ENCODE measurements at regions not wholly inside any gene's neighbourhood (a gene's known extent, or its start where the extent isn't known, plus 50 kb on each side); places are given as distances from the start of the nearest gene placed in this dataset.
"Not testable (repeated sequence)": the region's sequence is repeated elsewhere in the genome, so short reads cannot be mapped to it uniquely, and the experiment has no call there.

DNA sequence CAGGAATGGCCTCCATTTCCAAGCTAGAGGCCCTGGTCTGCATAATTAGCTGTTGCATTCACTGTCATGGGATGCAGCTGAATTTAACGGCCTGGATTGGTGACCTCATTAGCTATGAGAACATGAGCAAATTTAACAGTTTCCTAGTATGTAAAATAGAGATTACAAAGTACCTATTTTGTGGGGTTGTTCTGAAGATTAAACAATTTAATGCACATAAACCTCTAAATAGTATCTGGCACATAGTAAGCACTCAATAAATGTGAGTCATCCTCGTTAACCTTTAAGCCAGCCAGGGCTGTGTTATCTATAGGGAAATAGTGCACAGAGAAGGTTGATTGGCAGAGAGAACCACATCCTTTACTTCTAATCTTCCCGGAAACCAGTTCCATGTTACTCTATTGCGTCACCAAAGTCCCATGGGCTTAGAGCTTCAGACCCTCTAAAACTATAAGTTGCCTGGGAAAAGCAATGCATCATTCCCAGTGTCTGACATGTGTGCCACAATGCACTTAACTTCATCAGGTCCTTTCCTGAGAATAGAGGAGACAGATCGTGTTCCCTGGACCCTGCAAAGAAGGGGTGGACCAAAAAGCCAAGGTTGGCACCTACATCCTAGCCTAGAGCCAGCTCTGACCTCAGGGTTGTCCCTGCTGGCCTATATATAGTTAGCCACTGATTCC, 196.5 kb downstream of the LNPK start:
- no peak overlapping the region for H2BK120ac ChIP-seq (ENCODE audit: low read depth, low read length)
- H2AFZ ChIP-seq (ENCODE audit: low read length) = no peak overlapping the region
- H3K27me3 ChIP-seq (ENCODE audit: control insufficient read depth in 3 of 3, insufficient read depth in 3 of 3, low read depth in 1 of 3, low read length in 3 of 3) = peaks cover 0 to 2% (median 0%) of the 10 kb centered on the region in 3 experiments
- no peak overlapping the region for H3K27ac ChIP-seq (replicated peaks; ENCODE audit: low read length)
- H2BK15ac ChIP-seq (ENCODE audit: low read length) = no peak overlapping the region
- no peak overlapping the region for H3K4me2 ChIP-seq (ENCODE audit: insufficient read depth, low read length, poor library complexity, severe bottlenecking)
- H4K91ac ChIP-seq (ENCODE audit: low read depth, low read length, poor library complexity) = no peak overlapping the region
- no peak overlapping the region for H3K14ac ChIP-seq (ENCODE audit: low read length)
- peaks cover 0 to 10% of the 10 kb centered on the region in 2 donors for H3K4me1 ChIP-seq (ENCODE audit: control insufficient read depth in 2 of 2, insufficient read depth in 1 of 2, low read depth in 1 of 2, low read length in 2 of 2)
- no peak overlapping the region for H3K4me3 ChIP-seq (ENCODE audit: low read length in 2 of 2)
- DNase-seq (ENCODE audit: low spot score) = no peak
- H3K79me1 ChIP-seq (ENCODE audit: low read depth, low read length) = no peaks in the 10 kb centered on the region
- H2BK12ac ChIP-seq (ENCODE audit: low read length) = no peak overlapping the region
- H4K8ac ChIP-seq (ENCODE audit: low read depth, low read length) = no peak overlapping the region
- no peak overlapping the region for H2AK5ac ChIP-seq (ENCODE audit: low read depth, low read length)
- no peak overlapping the region for H3K4ac ChIP-seq (ENCODE audit: low read length)
- H3K36me3 ChIP-seq (replicated peaks in 1 of 2; ENCODE audit: control insufficient read depth in 2 of 2, insufficient read depth in 2 of 2, low read length in 2 of 2) = no peaks in the 10 kb centered on the region
- no peak overlapping the region for H3K9ac ChIP-seq (ENCODE audit: low read depth, low read length, poor library complexity)
- no peak overlapping the region for H2BK5ac ChIP-seq (ENCODE audit: low read length)
- H3K23ac ChIP-seq (ENCODE audit: low read depth, low read length, poor library complexity) = no peak overlapping the region
- no peaks in the 10 kb centered on the region for H3K9me3 ChIP-seq (replicated peaks in 1 of 2; ENCODE audit: control insufficient read depth in 2 of 2, insufficient read depth in 1 of 2, low read depth in 1 of 2, low read length in 2 of 2)
- H3K18ac ChIP-seq (ENCODE audit: low read length) = no peak overlapping the region
- no CpG with 5 or more reads among the region's 5 CpGs for WGBS, 2 donors (ENCODE audit: extremely low coverage in 2 of 2, insufficient read length in 2 of 2, insufficient replicate concordance in 1 of 2)

DNA sequence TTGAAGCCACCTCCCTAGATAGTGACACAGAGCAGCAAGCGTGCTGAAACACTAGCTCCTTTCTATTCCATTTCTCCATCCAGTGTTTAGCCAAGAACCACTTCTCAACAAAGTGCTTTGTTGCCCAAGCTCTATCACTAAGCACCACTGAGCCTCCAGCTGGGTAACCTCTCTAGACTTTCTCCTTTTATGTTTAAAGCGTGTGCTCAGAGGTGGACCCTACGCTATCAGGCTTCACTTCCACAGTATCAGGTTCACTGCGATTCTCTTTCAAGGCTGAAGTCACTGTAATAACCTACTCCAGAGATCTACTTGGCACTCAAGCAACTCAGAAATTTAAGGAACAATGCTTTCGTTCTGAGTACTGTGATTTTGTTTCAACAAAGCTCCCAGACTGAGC, 197.9 kb downstream of the LNPK start:
- Histone ChIP-seq H3K27ac (replicated peaks; ENCODE audit: low read length) (no peak overlapping the region), H3K9ac (ENCODE audit: low read depth, low read length, poor library complexity) (no peak overlapping the region), H3K27me3 (ENCODE audit: control insufficient read depth in 3 of 3, insufficient read depth in 3 of 3, low read depth in 1 of 3, low read length in 3 of 3) (peaks cover 0 to 2% (median 0%) of the 10 kb centered on the region in 3 experiments), H2BK120ac (ENCODE audit: low read depth, low read length) (no peak overlapping the region), H4K91ac (ENCODE audit: low read depth, low read length, poor library complexity) (no peak overlapping the region), H3K4me1 (ENCODE audit: control insufficient read depth in 2 of 2, insufficient read depth in 1 of 2, low read depth in 1 of 2, low read length in 2 of 2) (peaks cover 0 to 10% of the 10 kb centered on the region in 2 donors), H3K4me3 (ENCODE audit: low read length in 2 of 2) (no peak overlapping the region), H3K4ac (ENCODE audit: low read length) (no peak overlapping the region), H3K14ac (ENCODE audit: low read length) (no peak overlapping the region), H3K4me2 (ENCODE audit: insufficient read depth, low read length, poor library complexity, severe bottlenecking) (no peak overlapping the region), H2AFZ (ENCODE audit: low read length) (no peak overlapping the region), H3K79me1 (ENCODE audit: low read depth, low read length) (no peaks in the 10 kb centered on the region), H3K36me3 (replicated peaks in 1 of 2; ENCODE audit: control insufficient read depth in 2 of 2, insufficient read depth in 2 of 2, low read length in 2 of 2) (no peaks in the 10 kb centered on the region), H2BK12ac (ENCODE audit: low read length) (no peak overlapping the region), H2AK5ac (ENCODE audit: low read depth, low read length) (no peak overlapping the region), H2BK15ac (ENCODE audit: low read length) (no peak overlapping the region), H3K18ac (ENCODE audit: low read length) (no peak overlapping the region), H4K8ac (ENCODE audit: low read depth, low read length) (no peak overlapping the region), H3K9me3 (replicated peaks in 1 of 2; ENCODE audit: control insufficient read depth in 2 of 2, insufficient read depth in 1 of 2, low read depth in 1 of 2, low read length in 2 of 2) (no peaks in the 10 kb centered on the region), H2BK5ac (ENCODE audit: low read length) (no peak overlapping the region), H3K23ac (ENCODE audit: low read depth, low read length, poor library complexity) (no peak overlapping the region)
- no peak for DNase-seq (ENCODE audit: low spot score)
- no CpG with 5 or more reads among the region's 5 CpGs for WGBS, 2 donors (ENCODE audit: extremely low coverage in 2 of 2, insufficient read length in 2 of 2, insufficient replicate concordance in 1 of 2)

DNA sequence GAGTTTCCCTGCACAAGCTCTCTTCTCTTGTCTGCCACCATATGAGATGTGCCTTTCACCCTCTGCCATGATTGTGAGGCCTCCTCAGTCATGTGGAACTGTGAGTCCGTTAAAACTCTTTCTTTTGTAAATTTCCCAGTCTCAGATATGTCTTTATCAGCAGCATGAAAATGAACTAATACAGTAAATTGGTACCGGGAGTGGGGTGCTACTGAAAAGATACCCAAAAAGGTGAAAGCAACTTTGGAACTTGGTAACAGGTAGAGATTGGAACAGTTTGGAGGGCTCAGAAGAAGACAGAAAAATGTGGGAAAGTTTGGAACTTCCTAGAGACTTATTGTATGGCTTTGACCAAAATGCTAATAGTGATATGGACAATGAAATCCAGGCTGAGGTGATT, 205.6 kb downstream of the LNPK start:
- not testable (repeated sequence) for H2BK15ac ChIP-seq (ENCODE audit: low read length); H4K8ac ChIP-seq (ENCODE audit: low read depth, low read length); H3K14ac ChIP-seq (ENCODE audit: low read length); H3K9ac ChIP-seq (ENCODE audit: low read depth, low read length, poor library complexity); H3K27me3 ChIP-seq (ENCODE audit: control insufficient read depth in 3 of 3, insufficient read depth in 3 of 3, low read depth in 1 of 3, low read length in 3 of 3); H2AFZ ChIP-seq (ENCODE audit: low read length); H3K4ac ChIP-seq (ENCODE audit: low read length); H3K4me2 ChIP-seq (ENCODE audit: insufficient read depth, low read length, poor library complexity, severe bottlenecking); H3K4me3 ChIP-seq (ENCODE audit: low read length in 2 of 2); H3K23ac ChIP-seq (ENCODE audit: low read depth, low read length, poor library complexity); H2AK5ac ChIP-seq (ENCODE audit: low read depth, low read length); H3K9me3 ChIP-seq (replicated peaks in 1 of 2; ENCODE audit: control insufficient read depth in 2 of 2, insufficient read depth in 1 of 2, low read depth in 1 of 2, low read length in 2 of 2); H2BK12ac ChIP-seq (ENCODE audit: low read length); DNase-seq (ENCODE audit: low spot score); H3K18ac ChIP-seq (ENCODE audit: low read length); H4K91ac ChIP-seq (ENCODE audit: low read depth, low read length, poor library complexity); H2BK5ac ChIP-seq (ENCODE audit: low read length); H3K4me1 ChIP-seq (ENCODE audit: control insufficient read depth in 2 of 2, insufficient read depth in 1 of 2, low read depth in 1 of 2, low read length in 2 of 2); H2BK120ac ChIP-seq (ENCODE audit: low read depth, low read length); H3K27ac ChIP-seq (replicated peaks; ENCODE audit: low read length); H3K79me1 ChIP-seq (ENCODE audit: low read depth, low read length); H3K36me3 ChIP-seq (replicated peaks in 1 of 2; ENCODE audit: control insufficient read depth in 2 of 2, insufficient read depth in 2 of 2, low read length in 2 of 2)
- WGBS, 2 donors (ENCODE audit: extremely low coverage in 2 of 2, insufficient read length in 2 of 2, insufficient replicate concordance in 1 of 2) = no CpG with 5 or more reads among the region's 2 CpGs

DNA sequence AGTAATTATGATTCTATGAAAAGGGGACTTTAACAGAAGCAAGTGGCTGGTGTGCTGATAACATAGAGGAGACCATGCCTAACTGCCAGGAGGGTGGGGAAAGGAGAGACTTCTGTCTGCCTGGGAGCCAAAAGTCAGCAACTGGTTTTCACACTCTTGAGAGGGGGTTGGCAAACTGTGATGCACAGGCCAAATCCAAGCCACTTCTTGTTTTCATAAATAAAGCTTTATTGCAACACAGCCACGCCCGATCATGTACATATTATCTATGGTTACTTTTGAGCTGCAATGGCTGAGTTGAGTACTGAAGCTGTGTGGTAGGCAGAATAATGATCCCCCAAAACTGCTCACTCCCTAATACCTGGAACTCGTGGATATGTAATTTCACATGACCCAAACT, 208.4 kb downstream of the LNPK start:
- Histone ChIP-seq H3K4me3 (ENCODE audit: low read length in 2 of 2) (no peak overlapping the region), H2BK15ac (ENCODE audit: low read length) (no peak overlapping the region), H2AFZ (ENCODE audit: low read length) (no peak overlapping the region), H2AK5ac (ENCODE audit: low read depth, low read length) (no peak overlapping the region), H3K9ac (ENCODE audit: low read depth, low read length, poor library complexity) (no peak overlapping the region), H3K23ac (ENCODE audit: low read depth, low read length, poor library complexity) (no peak overlapping the region), H2BK5ac (ENCODE audit: low read length) (no peak overlapping the region), H2BK120ac (ENCODE audit: low read depth, low read length) (no peak overlapping the region), H3K36me3 (replicated peaks in 1 of 2; ENCODE audit: control insufficient read depth in 2 of 2, insufficient read depth in 2 of 2, low read length in 2 of 2) (no peaks in the 10 kb centered on the region), H3K27ac (replicated peaks; ENCODE audit: low read length) (no peak overlapping the region), H3K4ac (ENCODE audit: low read length) (no peak overlapping the region), H3K27me3 (ENCODE audit: control insufficient read depth in 3 of 3, insufficient read depth in 3 of 3, low read depth in 1 of 3, low read length in 3 of 3) (no peaks in the 10 kb centered on the region), H3K4me2 (ENCODE audit: insufficient read depth, low read length, poor library complexity, severe bottlenecking) (no peak overlapping the region), H4K91ac (ENCODE audit: low read depth, low read length, poor library complexity) (no peak overlapping the region), H3K14ac (ENCODE audit: low read length) (no peak overlapping the region), H3K79me1 (ENCODE audit: low read depth, low read length) (no peaks in the 10 kb centered on the region), H2BK12ac (ENCODE audit: low read length) (no peak overlapping the region), H3K4me1 (ENCODE audit: control insufficient read depth in 2 of 2, insufficient read depth in 1 of 2, low read depth in 1 of 2, low read length in 2 of 2) (no peaks in the 10 kb centered on the region), H3K18ac (ENCODE audit: low read length) (no peak overlapping the region), H4K8ac (ENCODE audit: low read depth, low read length) (no peak overlapping the region), H3K9me3 (replicated peaks in 1 of 2; ENCODE audit: control insufficient read depth in 2 of 2, insufficient read depth in 1 of 2, low read depth in 1 of 2, low read length in 2 of 2) (peaks cover 0 to 7% of the 10 kb centered on the region in 2 donors)
- WGBS, 2 donors (ENCODE audit: extremely low coverage in 2 of 2, insufficient read length in 2 of 2, insufficient replicate concordance in 1 of 2) = no CpG with 5 or more reads among the region's 3 CpGs
- DNase-seq (ENCODE audit: low spot score) = no peak

Data from neuronal stem cell (in vitro differentiated cells).